CMK (cell line): ENCODE measurements at regions not wholly inside any gene's neighbourhood (a gene's known extent, or its start where the extent isn't known, plus 50 kb on each side); places are given as distances from the start of the nearest gene placed in this dataset.
"Not testable (repeated sequence)": the region's sequence is repeated elsewhere in the genome, so short reads cannot be mapped to it uniquely, and the experiment has no call there.

Experiments used
- DNase-seq: peaks from one replicate; pipeline ENCODE4 v3.0.0-alpha.2; 2010; ENCODE audit warnings: low read depth

DNA sequence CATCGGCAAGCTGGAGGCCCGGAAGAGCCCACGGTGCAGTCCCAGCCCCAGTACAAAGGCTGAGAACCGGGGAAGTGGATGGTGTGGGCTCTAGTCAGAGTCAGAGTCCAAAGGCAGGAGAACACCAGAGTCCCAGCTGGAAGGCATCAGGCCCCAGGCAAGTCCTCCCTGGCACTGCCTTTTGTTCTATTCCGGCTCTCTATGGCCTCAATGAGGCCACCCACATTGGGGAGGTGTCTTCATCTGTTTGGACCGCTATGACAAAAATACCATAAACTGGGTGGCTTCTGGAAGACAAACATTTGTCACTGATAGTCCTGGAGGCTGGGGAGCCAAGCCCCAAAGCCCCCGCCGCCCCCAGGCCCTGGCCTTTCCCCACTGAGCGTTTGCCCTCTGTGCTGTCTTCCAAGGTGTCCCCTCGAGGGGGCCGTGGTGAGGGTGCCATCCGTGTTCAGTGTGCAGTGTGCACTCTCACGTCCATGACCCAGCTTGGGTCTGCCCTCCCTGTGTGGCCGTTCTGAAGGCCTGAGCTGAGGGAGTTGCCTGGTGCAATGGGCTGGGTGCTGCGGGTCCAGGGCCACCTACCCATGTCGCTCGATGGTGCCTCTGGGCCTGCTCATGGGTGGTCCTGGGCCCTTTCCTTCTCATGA, 99.1 kb upstream of the PPP1R26 start:
- no peak for DNase-seq

GRCh38 chr9:135381762-135382310, 97.7 kb upstream of the PPP1R26 start:
- DNase-seq = no peak

DNA sequence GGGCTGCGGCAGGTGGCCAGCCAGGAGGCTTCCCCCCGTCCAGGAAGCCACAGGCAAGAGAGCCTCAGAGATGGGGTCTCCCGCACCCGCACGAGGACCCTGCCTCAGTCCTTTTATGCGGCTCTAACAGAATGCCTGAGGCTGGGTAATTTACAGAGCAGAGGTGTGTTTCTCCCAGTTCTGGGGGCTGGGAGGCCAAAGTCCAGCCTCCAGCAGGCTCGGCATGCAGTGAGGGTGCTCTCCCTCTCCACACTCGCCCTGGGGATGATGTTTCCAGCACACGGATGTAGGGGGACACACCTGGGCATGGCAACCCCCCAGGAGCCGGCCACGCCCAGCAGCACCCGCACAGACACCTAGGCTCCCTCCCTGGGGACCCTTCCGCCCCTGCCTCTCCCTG, 95.4 kb upstream of the PPP1R26 start:
- no peak for DNase-seq

DNA sequence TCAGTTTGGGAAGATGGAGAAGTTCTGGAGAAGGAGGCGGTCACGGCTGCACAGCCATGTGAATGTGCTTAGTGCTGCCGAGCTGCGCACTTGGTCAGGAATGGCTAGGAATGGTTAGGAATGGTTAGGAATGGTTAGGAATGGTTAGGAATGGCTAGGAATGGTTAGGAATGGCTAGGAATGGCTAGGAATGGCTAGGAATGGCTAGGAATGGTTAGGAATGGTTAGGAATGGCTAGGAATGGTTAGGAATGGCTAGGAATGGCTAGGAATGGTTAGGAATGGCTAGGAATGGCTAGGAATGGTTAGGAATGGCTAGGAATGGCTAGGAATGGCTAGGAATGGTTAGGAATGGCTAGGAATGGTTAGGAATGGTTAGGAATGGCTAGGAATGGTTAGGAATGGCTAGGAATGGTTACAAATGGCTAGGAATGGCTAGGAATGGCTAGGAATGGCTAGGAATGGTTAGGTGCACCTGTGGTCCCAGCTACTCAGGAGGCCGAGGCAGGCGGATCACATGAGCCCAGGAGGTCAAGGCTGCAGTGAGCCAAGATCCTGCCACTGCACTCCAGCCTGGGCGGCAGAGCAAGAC, 94.7 kb upstream of the PPP1R26 start:
- DNase-seq = not testable (repeated sequence)

DNA sequence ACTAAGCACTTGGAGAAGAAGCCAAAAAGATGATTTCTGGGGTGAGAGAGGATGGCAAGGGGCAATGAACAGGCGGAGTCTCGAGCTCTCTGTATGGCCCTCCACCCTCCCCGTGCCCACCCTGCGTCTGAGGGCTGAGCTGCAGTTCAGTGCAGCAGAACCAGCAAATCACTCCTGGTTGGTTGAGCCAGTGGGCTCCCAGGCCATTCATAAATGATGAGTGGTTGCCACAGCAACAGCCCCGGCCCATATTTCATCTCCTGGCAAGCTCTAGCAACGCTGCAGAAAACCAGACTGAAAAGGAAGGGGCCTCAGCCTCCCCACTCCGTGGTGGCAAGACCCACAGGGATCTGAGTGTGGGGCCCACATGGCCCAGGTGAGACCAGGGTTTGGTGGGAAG, 93.8 kb upstream of the PPP1R26 start:
- no peak for DNase-seq

- DNase-seq = no peak
These were observed 91.6 kb upstream of the PPP1R26 start for GRCh38 chr9:135387976-135388375.

DNA sequence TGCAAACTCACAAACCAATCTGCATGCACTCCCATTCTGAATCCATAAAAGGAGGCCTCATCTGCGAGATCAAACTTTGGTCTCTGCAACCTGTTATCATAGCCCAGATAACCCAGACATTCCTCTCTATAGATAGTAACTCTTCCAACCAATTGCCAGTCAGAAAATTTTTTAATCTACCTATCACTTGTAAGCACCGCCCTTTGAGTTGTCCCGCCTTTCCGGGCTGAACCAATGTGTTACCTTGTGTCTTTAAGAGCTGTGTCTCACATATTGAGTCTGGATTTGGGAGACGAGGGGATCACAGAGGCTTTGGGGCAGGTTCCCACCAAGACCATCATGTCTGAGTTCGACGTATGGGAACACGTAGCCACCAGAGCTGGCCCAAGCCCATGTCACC, 91.1 kb upstream of the PPP1R26 start:
- no peak for DNase-seq

DNA sequence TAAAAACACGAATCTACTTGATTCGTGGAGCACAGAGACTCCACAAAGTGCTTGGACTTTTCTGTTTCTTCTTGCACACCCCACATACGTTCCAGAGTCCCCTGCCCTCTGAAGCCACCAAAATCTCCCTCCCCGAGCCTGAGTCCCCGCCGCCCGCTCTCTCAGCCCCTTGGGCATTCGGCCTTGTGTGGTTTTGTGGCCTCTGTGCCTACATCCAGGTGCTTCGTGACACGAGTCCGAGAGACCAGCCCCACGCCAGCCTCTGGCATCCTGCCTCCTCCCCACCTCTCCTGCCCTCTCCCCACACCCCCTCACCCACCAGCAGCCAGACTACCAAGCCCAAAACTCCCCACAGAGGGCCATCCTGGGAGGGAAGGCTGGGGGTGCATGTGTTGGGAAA, 87.8 kb upstream of the PPP1R26 start:
- no peak for DNase-seq

- DNase-seq = no peak
These were observed 87.1 kb upstream of the PPP1R26 start for GRCh38 chr9:135392511-135392910.

DNA sequence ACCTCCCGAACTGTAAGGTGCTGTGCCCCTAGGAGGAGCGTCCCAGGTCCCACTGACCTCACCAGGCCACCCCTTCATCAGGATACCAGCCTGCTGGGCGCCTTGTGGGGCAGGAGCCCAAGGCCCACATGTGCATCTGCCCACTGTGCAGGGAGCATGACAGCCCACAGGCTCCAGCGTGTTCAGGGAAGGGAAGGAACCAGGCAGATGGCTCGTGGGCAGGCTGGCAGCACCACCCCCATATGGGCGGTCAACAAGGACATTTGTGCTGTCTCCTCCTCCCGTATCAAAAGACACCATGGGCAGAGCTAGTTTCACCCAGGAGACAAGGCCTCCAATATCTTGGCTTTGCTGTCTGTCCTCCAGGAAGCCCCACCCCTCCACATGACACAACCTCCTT, 85.5 kb upstream of the PPP1R26 start:
- DNase-seq = no peak

DNA sequence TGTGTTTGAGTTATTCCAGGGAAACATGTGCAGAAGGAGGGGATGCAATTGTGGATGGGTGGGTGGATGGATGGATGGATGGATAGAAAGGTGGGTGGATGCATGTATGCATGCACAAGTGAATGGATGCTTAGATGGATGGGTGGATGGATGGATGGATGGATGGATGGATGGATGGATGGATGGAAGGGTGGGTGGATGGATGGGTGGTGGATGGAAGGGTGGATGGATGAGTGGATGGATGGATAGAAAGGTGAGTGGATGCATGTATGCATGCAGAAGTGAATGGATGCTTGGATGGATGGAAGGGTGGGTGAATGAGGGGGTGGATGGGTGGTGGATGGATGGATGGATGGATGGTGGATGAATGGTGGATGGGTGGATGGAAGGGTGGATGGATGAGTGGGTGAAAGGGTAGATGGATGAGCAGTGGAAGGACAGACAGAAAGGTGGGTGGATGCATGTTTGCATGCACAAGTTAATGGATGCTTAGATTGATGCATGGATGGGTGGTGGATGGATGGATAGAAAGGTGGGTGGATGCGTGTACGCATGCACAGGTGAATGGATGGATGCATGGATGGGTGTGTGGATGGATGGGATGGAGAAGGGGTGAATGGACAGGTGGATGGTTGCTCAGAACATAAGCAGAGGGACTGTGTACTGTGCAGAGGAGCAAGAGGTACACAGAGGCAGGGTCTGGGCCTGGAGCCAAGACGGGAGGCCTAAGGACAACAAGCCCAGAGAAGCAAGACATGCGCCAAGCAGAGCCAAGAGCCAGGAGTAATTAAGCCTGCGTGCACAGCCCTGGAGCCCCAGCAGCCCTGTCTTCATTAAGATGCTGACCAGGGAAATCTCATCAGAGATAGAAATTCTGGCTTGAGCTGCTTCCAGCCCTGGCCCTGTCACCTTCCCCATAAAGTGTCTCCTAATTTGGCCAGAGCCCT, 84.6 kb upstream of the PPP1R26 start:
- DNase-seq = no peak

DNA sequence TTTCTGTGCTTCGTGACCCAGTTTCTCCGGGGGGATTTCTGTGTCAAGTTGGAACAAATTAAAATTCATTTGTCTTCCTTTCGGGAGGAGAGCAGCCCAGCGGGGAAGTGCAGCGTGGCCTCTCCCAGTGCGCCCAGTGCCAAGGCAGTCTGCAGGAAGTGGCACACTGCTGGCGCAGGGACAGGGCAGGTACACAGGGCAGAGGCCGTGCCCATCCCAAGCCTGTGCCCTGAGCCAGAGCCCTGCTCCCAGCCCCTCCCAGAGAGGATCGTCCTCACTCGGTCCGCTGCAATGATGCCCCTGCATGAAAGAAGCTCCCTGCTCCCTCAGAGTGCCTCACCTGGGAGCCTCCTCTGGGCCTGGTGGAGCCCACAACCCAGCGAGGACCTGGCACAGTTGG, 82.4 kb upstream of the PPP1R26 start:
- no peak for DNase-seq

DNA sequence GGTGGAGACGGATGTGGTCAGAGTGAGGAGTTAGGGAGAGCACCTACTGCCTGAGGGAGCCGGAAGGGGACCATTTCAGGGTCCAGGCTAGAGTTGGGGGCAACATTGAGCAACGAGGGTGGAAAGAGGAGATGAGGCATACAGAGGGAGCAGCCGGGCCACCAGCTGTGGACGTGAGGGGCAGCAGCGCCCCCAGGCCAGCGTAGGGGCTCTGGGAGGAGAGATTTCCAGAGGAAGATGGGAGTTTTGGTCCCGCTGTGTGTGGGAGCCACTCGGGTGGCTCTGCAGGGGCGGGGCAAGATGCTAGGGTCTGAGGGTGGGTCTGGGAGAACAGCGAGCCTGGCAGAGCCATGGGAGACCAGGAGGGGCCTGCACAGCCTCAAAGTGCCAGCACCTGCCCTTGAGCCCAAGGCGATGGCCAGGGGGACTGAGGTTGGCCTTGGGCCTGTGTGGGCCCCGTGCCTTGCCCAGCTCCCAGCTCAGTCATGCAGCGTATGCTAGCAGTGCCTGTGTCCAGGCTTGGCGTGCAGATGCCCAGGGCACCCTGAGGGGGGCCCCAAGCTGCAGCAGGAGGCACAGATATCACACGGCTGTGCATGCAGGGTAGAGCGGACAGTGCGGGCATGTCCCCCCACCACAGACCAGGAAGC, 80.5 kb upstream of the PPP1R26 start:
- DNase-seq = no peak

GRCh38 chr9:135400496-135400895, 79.1 kb upstream of the PPP1R26 start:
- no peak for DNase-seq

DNA sequence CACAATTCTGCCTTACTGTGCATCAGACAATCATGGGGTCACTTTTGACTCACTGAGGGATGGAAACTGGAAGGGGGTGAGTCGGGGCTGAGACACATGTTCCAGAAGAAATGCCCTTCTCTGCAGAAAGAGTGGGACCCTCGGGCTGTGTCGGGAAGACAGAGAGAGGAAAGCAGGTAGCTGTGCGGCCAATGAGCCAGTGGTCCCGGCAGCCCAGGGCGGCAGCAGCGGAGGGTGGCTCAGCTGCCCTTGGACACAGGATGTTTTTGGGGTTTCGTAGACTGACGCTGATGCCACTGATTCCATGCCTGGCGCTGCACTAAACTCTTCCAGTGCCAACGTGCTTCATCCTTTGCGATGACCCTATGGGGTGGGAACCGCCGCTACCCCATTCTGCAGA, 78.4 kb upstream of the PPP1R26 start:
- DNase-seq = no peak

- DNase-seq = no peak
These were observed 77.4 kb upstream of the PPP1R26 start for GRCh38 chr9:135402048-135402738.

DNA sequence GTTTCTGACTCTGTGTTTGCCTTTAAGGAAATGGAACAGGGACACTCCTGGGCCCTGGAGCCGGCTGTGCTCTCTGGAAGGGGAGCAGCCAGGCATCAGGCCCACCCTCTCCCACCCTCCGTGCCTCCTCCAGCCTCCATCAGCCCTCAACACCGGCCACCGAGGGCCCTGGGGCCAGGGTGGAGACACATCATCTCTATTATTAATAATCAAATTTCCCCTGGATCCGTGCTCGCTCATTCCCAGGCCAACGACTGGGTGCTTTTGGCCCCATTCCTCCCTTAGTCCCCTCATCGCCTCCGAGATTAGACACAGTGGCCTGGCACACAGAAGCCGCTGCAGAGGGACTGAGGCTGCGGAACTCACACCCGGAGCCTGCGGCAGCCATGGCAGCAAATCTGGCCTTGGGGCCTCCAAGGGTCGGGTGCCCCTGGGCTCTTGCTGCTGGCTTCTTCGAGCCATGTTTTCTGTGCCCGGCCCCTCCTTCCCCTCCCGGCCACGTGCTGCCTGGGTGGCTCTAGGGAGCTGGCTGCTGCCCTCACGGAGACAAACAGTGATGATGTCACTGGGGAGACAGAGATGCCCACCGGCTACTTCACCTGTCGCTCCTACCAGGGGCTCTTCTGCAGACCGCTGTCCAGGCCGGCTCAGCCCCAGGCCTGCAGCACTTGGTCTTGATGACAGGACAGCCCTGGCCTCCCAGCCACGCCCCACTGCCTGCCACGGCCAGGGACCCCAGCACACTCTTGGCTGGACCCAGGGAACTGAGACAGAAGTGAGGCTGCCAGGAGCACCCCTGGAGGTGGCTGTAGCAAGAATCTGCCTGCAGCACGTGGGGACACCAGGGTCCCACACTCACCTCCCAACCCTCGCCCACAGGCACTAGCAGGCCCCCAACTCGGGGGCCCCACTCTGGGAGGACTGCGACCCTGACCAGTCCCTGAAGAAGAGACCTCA, 76.6 kb upstream of the PPP1R26 start:
- DNase-seq = no peak

GRCh38 chr9:135403733-135404450, 75.7 kb upstream of the PPP1R26 start:
- no peak for DNase-seq

DNA sequence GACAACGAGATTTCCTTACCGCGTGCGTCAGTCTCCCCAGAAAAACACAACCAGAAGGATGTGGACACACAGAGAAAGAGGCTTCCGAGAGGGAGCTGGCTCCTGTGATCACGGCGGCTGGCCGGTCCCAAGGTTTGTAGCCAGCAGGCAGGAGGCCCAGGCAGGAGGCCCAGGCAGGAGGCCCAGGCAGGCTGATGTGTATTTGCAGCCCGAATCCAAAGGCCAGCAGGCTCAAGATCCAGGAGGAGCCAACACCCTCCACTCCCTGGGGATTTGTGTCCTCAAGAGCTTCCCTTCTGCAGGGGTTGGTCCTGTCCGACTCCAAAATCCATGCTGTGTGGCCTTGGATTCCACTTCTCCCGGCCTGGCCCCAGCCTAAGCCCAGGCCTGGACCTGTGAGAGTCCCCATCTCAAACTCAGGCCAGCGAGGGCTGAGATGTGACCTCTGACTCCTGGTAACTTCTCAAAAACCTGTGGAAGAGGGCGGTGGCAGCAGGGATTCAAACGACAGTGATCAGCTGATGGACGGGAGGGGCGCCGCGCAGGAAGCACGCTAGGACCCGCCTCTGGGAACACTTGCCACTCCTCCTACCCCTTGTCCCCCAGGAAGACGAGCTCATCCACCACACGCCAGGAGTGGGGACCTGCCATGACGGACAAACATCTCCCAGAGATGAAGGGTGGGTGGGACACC, 75.0 kb upstream of the PPP1R26 start:
- DNase-seq = no peak
